Stimulated activated CD4-positive, alpha-beta T cell treated with anti-CD3 and anti-CD28 coated beads, Interleukin-1b, Interleukin-23, amount 100 ng/mL, for 48 hours (primary cell): ENCODE measurements at regions not wholly inside any gene's neighbourhood (a gene's known extent, or its start where the extent isn't known, plus 50 kb on each side); places are given as distances from the start of the nearest gene placed in this dataset.
"Not testable (repeated sequence)": the region's sequence is repeated elsewhere in the genome, so short reads cannot be mapped to it uniquely, and the experiment has no call there.

Experiments used
- DNase-seq: peaks from one replicate; pipeline ENCODE4 v3.0.0-alpha.2; 2020

DNA sequence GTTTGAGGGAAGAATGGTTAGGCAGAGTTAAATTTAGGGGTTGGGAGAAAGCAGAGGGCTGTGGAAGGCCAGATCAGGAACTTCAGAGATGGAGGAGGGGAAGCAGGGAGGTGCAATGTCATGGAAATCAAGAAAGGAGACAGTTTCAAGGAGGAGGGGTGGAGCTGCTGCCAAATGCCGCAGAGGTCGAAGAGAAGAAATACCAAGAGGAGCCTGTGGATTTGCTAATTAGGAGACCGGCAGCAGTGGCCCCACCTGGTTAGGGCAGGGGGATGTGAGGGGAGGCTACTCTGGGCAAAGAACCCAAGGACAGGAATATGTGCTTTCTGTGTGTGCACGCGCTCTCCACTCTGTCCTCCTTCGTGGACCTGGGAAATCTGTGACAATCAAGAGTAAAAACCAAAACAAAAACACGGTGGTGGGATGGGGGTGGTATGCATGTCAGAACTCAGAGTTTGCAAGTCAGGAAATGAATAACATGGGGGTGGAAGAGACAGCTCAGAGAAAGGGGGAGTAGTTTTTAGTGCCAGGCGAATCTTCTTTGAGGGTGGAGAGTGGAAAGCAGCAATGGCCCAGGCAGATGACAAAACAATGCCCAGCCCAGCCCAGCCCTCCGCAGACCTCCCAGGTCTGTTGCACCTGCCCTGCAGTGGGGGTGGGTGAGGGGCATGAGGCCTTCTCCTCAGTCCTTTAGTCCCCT lies 102.9 kb upstream of the PAX2 start:
- no peak for DNase-seq

- DNase-seq = no peak
These were observed 100.3 kb upstream of the PAX2 start for GRCh38 chr10:100645091-100645490.

- no peak for DNase-seq
These were observed 99.6 kb upstream of the PAX2 start for GRCh38 chr10:100645613-100646392.

DNA sequence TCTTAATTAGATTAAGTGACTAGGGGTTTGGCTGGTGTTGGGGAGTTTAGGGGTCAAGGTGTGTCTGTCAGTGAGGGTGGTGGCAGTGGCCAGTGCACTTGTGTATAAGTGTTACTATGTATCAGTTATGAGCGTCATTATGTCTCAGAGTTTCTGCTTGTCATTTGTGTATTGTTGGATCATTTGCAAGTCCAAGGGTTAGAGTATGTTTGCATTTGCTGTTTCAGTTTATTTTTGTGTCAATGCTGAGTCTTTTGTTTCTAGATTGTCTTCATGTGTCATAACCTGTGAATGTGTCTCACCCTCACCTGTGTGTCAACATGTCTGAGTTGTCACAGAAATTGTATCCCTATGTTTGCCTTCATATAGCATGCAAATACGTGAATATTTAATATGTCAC lies 97.5 kb upstream of the PAX2 start:
- DNase-seq = no peak

GRCh38 chr10:100650693-100651092 lies 94.7 kb upstream of the PAX2 start:
- no peak for DNase-seq

DNA sequence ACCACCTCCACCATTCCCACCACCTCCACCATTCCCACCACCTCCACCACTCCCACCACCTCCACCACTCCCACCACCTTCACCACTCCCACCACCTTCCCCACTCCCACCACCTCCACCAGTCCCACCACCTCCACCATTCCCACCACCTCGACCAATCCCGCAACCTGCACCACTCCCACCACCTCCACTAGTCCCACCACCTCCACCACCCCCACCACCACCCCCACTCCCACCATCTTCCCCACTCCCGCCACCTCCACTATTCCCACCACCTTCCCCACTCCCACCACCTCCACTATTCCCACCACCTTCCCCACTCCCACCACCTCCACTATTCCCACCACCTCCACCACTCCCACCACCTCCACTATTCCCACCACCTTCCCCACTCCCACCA lies 94.3 kb upstream of the PAX2 start:
- not testable (repeated sequence) for DNase-seq

DNA sequence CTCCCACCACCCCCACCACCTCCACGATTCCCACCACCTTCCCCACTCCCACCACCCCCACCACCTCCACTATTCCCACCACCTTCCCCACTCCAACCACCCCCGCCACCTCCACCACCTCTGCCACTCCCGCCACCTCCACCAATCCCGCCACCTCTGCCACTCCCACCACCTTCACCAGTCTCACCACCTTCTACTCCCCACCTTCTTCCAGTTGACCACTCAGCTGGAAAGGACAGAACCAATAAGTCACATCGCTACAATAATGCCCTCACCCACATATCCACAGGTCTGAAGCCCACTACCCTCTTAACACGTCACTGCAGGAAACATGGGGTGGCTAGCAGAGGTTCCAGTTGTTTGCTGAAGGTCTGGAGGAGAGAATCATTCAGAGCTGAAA lies 93.5 kb upstream of the PAX2 start:
- DNase-seq = no peak

GRCh38 chr10:100652406-100653135 lies 92.8 kb upstream of the PAX2 start:
- DNase-seq = no peak

DNA sequence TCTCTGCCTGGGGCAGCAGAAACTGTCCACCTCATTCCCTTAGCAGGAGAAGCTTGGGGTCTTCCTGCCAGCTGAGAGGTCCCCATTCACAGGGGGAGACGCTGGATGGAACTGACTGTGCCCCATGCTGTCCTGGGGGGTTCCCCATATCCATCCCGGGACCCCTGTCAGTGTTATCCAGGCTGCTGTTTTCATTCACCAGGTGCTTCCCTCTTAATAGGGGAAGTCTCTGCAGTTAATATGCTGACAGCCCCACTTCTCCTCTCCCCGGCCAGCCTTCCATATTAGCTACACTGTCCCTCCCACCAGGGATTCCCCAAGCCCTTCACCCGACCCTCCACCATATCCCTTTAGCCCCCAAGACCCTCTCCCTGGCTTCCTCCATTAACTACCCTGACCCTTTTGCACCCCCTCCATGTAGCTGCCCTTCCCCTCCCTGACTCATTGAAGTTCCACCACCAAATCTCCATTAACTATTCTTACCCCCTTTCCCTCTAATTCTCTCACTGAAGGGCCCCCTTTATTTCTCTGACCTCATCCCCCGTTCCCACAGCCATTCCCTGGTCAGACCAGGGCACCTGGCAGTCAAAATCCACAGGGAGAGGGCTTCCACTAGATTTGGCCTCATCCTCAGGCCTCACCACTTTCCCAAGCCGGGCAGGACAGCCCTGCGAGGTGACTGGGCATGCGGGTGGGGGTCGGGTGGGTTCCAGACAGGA lies 92.0 kb upstream of the PAX2 start:
- no peak for DNase-seq

DNA sequence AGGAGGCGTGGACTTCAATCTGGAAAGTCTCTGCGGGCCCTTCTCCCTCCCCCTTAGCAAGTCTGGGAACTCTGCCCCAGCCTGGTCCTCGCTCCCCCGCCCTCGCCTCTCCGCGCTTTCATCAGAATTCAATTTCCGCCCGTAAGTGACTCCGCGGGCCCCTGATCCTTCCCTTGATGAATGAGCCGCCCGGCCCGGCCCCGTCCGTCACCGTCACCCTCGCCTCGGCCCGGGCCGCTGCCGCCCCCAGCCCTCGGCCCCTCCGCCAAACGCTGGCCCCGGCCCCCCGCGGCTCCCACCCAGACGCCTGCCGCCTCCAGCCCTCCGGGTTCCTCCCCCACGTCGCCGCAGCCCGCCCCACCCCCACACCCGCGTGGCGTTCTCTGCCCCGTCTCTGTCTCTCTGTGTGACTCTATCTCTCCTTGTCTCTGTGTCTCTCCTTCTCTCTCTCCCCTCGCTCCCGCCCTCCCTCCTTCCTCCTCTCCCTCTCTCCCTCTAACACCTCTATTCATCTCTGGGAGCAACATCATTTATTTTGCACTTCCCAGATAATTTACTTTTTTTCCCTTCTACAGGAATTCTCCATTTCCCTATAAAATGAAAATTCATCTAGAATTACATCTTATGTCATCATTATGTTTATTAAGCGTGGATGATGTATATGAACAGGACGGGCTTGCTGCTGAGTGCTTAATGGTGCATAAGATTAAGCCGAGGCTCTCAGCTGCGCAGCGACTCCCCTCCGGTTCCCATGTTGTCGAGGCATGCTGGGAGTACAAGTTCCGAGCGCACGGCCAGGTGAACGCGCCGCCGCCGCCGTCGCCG lies 91.2 kb upstream of the PAX2 start:
- DNase-seq = peak; percentile 19

GRCh38 chr10:100654782-100655325 lies 90.5 kb upstream of the PAX2 start:
- no peak for DNase-seq

DNA sequence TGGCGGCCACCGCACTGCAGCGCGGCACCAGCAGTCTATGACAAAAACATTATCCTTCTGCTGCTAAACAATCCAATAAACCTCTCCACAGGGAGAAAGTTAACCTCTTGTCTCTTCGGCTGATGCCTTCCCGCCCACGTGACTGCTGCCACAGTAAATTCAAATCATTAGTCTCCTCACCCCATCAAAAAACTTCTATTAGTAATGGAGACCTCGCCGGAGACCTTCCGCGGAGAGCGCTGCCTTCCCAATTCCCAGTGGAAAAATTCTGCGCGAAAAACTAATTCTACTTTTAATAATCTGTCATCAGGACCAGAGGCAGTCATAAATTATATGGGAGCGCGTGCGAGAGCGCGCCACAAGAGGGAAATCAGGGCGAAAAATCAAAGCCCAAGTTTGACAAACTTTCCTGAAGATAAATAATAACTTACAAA lies 90.0 kb upstream of the PAX2 start:
- no peak for DNase-seq

DNA sequence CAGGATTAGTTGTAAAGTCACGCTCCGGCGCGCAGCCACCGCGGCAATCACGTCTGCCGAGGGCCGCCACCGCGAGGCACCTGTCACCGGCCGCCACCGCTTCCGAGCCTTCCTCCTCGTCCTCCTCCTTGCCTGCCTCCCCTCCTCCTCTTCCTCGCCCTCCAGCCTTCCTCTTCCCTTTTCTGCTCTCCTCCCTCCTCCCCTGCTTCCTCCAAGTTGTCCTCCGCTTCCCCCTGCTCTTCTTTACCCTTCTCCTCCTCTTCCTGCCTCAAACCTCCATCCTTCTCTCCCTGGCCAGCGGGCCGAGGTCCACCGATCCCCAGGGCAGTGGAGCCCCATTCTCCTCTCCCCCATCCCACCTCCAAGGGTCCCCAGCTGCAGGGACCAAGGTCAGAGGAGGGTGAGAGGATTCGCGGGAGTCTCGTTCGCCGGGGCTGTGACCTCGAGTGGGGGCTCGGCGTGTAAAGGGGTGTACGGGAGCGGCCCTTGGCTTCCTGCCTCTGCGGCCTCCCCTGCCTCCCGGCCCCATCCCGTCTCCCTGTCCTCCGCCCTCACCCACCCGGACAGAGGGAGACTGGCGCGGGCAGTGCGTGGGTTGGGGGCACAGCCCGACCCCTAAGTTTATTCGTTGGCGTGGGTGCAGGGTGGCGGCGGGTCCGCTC lies 89.5 kb upstream of the PAX2 start:
- no peak for DNase-seq

GRCh38 chr10:100656454-100656853 lies 88.9 kb upstream of the PAX2 start:
- DNase-seq = peak; percentile 10

GRCh38 chr10:100658269-100658668 lies 87.1 kb upstream of the PAX2 start:
- DNase-seq = no peak

DNA sequence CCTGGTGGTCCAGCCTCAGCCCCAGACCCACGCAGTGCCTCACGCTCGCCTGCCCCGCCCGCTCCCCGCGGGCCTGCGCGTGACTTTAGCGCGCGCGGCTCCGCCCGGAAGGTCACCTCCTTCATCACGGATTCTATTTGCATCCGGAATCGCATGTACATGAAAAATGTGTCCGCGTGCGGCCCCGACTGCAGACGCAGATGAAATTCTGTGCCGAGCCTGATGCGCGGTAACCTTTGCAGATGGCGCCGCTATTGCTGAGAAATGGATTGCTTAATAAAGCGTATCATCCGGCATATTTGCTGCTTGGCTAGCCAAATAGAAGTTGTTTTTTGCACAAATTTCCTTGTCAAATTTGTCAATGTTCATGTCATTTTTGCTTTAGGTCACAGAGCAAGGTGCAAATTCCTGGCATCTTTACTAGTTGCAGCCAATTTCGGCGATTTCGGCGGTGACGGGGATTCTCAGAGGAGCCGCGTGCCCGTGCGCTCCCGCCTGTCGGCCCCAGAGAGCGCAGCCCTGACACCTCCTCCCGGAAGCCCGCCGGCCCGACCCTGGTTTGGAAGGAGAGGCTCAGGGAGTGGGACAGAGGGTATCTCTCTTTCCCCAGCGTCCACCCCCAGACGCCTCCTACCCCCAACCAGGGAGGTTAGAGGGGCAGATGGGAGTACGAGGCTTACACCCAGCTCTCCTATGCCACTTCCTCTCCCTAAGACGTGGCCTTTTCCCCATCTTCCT lies 85.9 kb upstream of the PAX2 start:
- no peak for DNase-seq

- no peak for DNase-seq
These were observed 85.0 kb upstream of the PAX2 start for GRCh38 chr10:100660365-100660764.

DNA sequence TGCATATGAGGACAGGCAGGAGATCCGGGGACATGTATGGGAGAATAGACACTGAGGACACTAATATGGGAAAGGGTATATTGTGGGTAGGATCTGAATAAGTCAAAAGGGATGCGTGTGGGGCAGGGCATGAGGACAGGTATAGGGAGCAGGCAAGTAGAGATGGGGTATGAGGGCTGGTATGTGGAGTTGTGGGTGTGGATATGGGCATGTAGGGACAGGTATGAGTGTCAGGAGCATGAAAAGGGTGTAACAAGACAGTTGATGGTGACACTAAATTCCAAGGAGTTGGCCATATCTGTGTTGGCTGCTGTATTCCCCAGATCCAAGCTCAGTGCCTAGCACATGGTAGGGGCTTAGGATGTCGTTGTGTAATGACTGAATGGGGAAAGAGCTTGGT lies 84.4 kb upstream of the PAX2 start:
- no peak for DNase-seq

DNA sequence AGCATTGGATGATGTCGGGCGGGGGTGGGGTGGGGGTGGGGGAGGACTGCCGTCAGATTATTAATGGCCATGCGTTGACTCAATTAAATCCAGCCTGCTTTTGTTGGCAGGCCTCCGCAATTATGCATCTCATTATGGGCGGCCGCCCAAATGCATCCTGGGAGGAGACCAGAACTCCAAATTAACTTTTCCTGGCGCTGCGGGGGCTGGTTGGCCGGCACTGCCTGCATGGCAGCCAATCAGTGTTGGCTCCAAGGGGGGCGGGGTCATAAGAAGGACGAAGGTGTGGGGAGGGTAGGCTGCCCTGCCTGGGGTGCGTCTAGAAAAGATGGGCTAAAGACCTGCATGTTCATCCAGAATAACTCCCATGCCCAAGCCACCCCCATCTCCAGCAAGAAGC lies 83.9 kb upstream of the PAX2 start:
- no peak for DNase-seq

GRCh38 chr10:100662067-100662466 lies 83.3 kb upstream of the PAX2 start:
- DNase-seq = no peak
